ENCODE measurements at regions not wholly inside any gene's neighbourhood (a gene's known extent, or its start where the extent isn't known, plus 50 kb on each side); places are given as distances from the start of the nearest gene placed in this dataset.
A peak's percentile ranks its signal among the peaks of the same experiment; 100 is the strongest.

DNA sequence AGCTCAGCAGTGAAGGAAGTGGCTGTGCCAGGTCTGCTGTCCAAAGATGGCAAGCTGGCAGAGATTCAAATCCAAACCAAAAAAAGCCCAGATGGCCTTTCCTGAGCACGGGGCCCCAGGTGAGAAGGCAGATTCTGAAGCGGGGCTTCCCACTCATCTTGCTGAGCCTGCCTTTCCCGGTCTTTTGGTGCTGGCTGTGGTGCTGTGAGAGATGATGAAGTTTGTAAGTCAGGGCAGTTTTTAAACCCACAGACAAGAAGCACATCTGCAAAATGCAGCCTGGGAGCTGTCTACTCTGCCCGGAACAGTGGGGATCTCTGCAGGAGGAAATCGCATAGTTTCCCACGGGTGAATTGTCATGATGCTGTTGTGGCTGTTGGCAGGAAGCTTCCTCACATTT is 85.0 kb upstream of the IRX4 start (continued):
- TF ChIP-seq, protein P1, sequence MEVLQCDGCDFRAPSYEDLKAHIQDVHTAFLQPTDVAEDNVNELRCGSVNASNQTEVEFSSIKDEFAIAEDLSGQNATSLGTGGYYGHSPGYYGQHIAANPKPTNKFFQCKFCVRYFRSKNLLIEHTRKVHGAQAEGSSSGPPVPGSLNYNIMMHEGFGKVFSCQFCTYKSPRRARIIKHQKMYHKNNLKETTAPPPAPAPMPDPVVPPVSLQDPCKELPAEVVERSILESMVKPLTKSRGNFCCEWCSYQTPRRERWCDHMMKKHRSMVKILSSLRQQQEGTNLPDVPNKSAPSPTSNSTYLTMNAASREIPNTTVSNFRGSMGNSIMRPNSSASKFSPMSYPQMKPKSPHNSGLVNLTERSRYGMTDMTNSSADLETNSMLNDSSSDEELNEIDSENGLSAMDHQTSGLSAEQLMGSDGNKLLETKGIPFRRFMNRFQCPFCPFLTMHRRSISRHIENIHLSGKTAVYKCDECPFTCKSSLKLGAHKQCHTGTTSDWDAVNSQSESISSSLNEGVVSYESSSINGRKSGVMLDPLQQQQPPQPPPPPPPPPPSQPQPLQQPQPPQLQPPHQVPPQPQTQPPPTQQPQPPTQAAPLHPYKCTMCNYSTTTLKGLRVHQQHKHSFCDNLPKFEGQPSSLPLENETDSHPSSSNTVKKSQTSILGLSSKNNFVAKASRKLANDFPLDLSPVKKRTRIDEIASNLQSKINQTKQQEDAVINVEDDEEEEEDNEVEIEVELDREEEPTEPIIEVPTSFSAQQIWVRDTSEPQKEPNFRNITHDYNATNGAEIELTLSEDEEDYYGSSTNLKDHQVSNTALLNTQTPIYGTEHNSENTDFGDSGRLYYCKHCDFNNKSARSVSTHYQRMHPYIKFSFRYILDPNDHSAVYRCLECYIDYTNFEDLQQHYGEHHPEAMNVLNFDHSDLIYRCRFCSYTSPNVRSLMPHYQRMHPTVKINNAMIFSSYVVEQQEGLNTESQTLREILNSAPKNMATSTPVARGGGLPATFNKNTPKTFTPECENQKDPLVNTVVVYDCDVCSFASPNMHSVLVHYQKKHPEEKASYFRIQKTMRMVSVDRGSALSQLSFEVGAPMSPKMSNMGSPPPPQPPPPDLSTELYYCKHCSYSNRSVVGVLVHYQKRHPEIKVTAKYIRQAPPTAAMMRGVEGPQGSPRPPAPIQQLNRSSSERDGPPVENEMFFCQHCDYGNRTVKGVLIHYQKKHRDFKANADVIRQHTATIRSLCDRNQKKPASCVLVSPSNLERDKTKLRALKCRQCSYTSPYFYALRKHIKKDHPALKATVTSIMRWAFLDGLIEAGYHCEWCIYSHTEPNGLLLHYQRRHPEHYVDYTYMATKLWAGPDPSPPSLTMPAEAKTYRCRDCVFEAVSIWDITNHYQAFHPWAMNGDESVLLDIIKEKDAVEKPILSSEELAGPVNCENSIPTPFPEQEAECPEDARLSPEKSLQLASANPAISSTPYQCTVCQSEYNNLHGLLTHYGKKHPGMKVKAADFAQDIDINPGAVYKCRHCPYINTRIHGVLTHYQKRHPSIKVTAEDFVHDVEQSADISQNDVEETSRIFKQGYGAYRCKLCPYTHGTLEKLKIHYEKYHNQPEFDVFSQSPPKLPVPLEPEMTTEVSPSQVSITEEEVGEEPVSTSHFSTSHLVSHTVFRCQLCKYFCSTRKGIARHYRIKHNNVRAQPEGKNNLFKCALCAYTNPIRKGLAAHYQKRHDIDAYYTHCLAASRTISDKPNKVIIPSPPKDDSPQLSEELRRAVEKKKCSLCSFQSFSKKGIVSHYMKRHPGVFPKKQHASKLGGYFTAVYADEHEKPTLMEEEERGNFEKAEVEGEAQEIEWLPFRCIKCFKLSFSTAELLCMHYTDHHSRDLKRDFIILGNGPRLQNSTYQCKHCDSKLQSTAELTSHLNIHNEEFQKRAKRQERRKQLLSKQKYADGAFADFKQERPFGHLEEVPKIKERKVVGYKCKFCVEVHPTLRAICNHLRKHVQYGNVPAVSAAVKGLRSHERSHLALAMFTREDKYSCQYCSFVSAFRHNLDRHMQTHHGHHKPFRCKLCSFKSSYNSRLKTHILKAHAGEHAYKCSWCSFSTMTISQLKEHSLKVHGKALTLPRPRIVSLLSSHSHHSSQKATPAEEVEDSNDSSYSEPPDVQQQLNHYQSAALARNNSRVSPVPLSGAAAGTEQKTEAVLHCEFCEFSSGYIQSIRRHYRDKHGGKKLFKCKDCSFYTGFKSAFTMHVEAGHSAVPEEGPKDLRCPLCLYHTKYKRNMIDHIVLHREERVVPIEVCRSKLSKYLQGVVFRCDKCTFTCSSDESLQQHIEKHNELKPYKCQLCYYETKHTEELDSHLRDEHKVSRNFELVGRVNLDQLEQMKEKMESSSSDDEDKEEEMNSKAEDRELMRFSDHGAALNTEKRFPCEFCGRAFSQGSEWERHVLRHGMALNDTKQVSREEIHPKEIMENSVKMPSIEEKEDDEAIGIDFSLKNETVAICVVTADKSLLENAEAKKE (CRISPR knock-in tag; IDR thresholded peaks at IDR 0.05), result no peak

DNA sequence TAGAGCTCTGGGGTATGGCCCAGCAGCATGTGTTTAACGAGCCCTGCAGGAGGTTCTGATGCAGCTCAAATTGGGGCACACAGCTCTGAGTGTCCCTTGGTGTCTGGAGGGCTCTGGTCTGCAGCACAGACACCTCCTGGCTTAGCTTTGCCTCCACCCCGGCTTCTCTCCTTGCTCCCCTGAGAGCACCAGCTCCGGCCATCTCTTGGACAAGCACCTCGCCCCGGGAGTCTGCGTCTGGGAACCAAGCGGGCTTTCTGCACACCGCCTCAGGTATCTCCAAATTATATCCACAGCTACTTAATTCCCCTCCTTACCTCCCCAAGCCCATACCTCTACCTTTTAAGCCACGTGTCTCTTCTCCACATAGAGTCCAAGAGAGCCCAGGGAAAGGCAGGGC is 83.7 kb upstream of the IRX4 start:
- no peaks in the 10 kb centered on the region for H3K9me3 Mint-ChIP-seq
- peak; percentile 28; the same call in 2 of the 3 replicates for ATAC-seq
- TF ChIP-seq CREB1 (CRISPR knock-in tag; IDR thresholded peaks at IDR 0.05; ENCODE audit: low read depth) (no peak), EZH2 (IDR thresholded peaks at IDR 0.05; ENCODE audit: low read depth, unreplicated experiment) (no peak), ZNF114 (CRISPR knock-in tag; IDR thresholded peaks at IDR 0.05) (no peak), ZNF331 (CRISPR knock-in tag; IDR thresholded peaks at IDR 0.05; ENCODE audit: low read depth) (no peak), STAT1 (IDR thresholded peaks at IDR 0.05; ENCODE audit: unreplicated experiment) (no peak), NANOG (IDR thresholded peaks at IDR 0.05; ENCODE audit: borderline replicate concordance) (no peak)
- TF ChIP-seq, protein P2, sequence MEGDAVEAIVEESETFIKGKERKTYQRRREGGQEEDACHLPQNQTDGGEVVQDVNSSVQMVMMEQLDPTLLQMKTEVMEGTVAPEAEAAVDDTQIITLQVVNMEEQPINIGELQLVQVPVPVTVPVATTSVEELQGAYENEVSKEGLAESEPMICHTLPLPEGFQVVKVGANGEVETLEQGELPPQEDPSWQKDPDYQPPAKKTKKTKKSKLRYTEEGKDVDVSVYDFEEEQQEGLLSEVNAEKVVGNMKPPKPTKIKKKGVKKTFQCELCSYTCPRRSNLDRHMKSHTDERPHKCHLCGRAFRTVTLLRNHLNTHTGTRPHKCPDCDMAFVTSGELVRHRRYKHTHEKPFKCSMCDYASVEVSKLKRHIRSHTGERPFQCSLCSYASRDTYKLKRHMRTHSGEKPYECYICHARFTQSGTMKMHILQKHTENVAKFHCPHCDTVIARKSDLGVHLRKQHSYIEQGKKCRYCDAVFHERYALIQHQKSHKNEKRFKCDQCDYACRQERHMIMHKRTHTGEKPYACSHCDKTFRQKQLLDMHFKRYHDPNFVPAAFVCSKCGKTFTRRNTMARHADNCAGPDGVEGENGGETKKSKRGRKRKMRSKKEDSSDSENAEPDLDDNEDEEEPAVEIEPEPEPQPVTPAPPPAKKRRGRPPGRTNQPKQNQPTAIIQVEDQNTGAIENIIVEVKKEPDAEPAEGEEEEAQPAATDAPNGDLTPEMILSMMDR (conservative IDR thresholded peaks at IDR 0.05; ENCODE audit: low read depth in 2 of 2), result no peak
- TF ChIP-seq, protein P3, sequence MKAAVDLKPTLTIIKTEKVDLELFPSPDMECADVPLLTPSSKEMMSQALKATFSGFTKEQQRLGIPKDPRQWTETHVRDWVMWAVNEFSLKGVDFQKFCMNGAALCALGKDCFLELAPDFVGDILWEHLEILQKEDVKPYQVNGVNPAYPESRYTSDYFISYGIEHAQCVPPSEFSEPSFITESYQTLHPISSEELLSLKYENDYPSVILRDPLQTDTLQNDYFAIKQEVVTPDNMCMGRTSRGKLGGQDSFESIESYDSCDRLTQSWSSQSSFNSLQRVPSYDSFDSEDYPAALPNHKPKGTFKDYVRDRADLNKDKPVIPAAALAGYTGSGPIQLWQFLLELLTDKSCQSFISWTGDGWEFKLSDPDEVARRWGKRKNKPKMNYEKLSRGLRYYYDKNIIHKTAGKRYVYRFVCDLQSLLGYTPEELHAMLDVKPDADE (IDR thresholded peaks at IDR 0.05), result no peak
- TF ChIP-seq, protein P4, sequence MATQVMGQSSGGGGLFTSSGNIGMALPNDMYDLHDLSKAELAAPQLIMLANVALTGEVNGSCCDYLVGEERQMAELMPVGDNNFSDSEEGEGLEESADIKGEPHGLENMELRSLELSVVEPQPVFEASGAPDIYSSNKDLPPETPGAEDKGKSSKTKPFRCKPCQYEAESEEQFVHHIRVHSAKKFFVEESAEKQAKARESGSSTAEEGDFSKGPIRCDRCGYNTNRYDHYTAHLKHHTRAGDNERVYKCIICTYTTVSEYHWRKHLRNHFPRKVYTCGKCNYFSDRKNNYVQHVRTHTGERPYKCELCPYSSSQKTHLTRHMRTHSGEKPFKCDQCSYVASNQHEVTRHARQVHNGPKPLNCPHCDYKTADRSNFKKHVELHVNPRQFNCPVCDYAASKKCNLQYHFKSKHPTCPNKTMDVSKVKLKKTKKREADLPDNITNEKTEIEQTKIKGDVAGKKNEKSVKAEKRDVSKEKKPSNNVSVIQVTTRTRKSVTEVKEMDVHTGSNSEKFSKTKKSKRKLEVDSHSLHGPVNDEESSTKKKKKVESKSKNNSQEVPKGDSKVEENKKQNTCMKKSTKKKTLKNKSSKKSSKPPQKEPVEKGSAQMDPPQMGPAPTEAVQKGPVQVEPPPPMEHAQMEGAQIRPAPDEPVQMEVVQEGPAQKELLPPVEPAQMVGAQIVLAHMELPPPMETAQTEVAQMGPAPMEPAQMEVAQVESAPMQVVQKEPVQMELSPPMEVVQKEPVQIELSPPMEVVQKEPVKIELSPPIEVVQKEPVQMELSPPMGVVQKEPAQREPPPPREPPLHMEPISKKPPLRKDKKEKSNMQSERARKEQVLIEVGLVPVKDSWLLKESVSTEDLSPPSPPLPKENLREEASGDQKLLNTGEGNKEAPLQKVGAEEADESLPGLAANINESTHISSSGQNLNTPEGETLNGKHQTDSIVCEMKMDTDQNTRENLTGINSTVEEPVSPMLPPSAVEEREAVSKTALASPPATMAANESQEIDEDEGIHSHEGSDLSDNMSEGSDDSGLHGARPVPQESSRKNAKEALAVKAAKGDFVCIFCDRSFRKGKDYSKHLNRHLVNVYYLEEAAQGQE (IDR thresholded peaks at IDR 0.05; ENCODE audit: unreplicated experiment), result no peak

More for the DNA sequence above, 83.7 kb upstream of the IRX4 start:
- Histone ChIP-seq H3K4me2 (no peak overlapping the region), H3F3A (replicated peaks; ENCODE audit: low read depth) (no peaks in the 10 kb centered on the region), H3K4me1 (ENCODE audit: insufficient read depth) (peaks cover 9% of the 10 kb centered on the region), H3K79me2 (replicated peaks; ENCODE audit: insufficient read depth) (no peaks in the 10 kb centered on the region), H3K36me3 (ENCODE audit: insufficient read depth) (no peaks in the 10 kb centered on the region), H3K9me2 (ENCODE audit: insufficient read depth) (no peaks in the 10 kb centered on the region), H3K4me3 (no peak overlapping the region), H4K20me1 (replicated peaks; ENCODE audit: insufficient read depth) (no peaks in the 10 kb centered on the region), H3K27me3 (ENCODE audit: insufficient read depth) (no peaks in the 10 kb centered on the region), H2AFZ (peak overlapping the region; percentile 59), H3K27ac (ENCODE audit: low read depth) (no peak overlapping the region)
- no peak for DNase-seq (ENCODE audit: low spot score)
- H3K4me1 Mint-ChIP-seq, result peaks cover 24% of the 10 kb centered on the region
- no peak overlapping the region; the same call in 1 of the 2 replicates for H3K27ac Mint-ChIP-seq
- no peak overlapping the region; the same call in 2 of the 3 replicates for H3K4me3 Mint-ChIP-seq
- H3K27me3 Mint-ChIP-seq (ENCODE audit: insufficient read depth, low read depth, poor library complexity), result no peaks in the 10 kb centered on the region
- H3K36me3 Mint-ChIP-seq (ENCODE audit: low read depth), result no peaks in the 10 kb centered on the region

Data from GM23338 (cell line).